ENCODE measurements at regions not wholly inside any gene's neighbourhood (a gene's known extent, or its start where the extent isn't known, plus 50 kb on each side); places are given as distances from the start of the nearest gene placed in this dataset.
A peak's percentile ranks its signal among the peaks of the same experiment; 100 is the strongest.

- no peak for DNase-seq (ENCODE audit: low read depth in 2 of 2)
These were observed 122.3 kb downstream of the RPS12 start for GRCh38 chr6:132936646-132937045.

- DNase-seq (ENCODE audit: low read depth in 2 of 2): no peak
These were observed 123.1 kb downstream of the RPS12 start for GRCh38 chr6:132937466-132937906.

GRCh38 chr6:132948889-132949288 is 134.5 kb downstream of the RPS12 start:
- DNase-seq (ENCODE audit: low read depth in 2 of 2): no peak

GRCh38 chr6:132950566-132950965 is 136.2 kb downstream of the RPS12 start:
- DNase-seq (ENCODE audit: low read depth in 2 of 2): no peak

GRCh38 chr6:132952031-132952867 is 137.9 kb downstream of the RPS12 start:
- DNase-seq (ENCODE audit: low read depth in 2 of 2): no peak

GRCh38 chr6:132952986-132953385 is 138.6 kb downstream of the RPS12 start:
- no peak for DNase-seq (ENCODE audit: low read depth in 2 of 2)

GRCh38 chr6:132954222-132954621 is 139.9 kb downstream of the RPS12 start:
- no peak for DNase-seq (ENCODE audit: low read depth in 2 of 2)

GRCh38 chr6:132954936-132955335 is 140.6 kb downstream of the RPS12 start:
- DNase-seq (ENCODE audit: low read depth in 2 of 2): no peak

GRCh38 chr6:132959639-132960326 is 145.4 kb downstream of the RPS12 start:
- no peak for DNase-seq (ENCODE audit: low read depth in 2 of 2)

- DNase-seq (ENCODE audit: low read depth in 2 of 2): no peak
These were observed 146.4 kb downstream of the RPS12 start for GRCh38 chr6:132960720-132961119.

- no peak for DNase-seq (ENCODE audit: low read depth in 2 of 2)
These were observed 146.8 kb downstream of the RPS12 start for GRCh38 chr6:132961122-132961521.

GRCh38 chr6:132961610-132962009 is 147.2 kb downstream of the RPS12 start:
- DNase-seq (ENCODE audit: low read depth in 2 of 2): no peak

GRCh38 chr6:132962936-132963868 is 148.8 kb downstream of the RPS12 start:
- DNase-seq (ENCODE audit: low read depth in 2 of 2): peak; percentile 16 to 24

GRCh38 chr6:132964101-132964867 is 149.9 kb downstream of the RPS12 start:
- no peak for DNase-seq (ENCODE audit: low read depth in 2 of 2)

- no peak for DNase-seq (ENCODE audit: low read depth in 2 of 2)
These were observed 150.6 kb downstream of the RPS12 start for GRCh38 chr6:132964868-132965382.

- no peak for DNase-seq (ENCODE audit: low read depth in 2 of 2)
These were observed 153.5 kb downstream of the RPS12 start for GRCh38 chr6:132967871-132968270.

GRCh38 chr6:132968419-132968950 is 154.1 kb downstream of the RPS12 start:
- no peak for DNase-seq (ENCODE audit: low read depth in 2 of 2)

GRCh38 chr6:132969196-132969595 is 154.8 kb downstream of the RPS12 start:
- DNase-seq (ENCODE audit: low read depth in 2 of 2): no peak

GRCh38 chr6:132971676-132972075 is 157.3 kb downstream of the RPS12 start:
- no peak for DNase-seq (ENCODE audit: low read depth in 2 of 2)

GRCh38 chr6:132972254-132972653 is 157.9 kb downstream of the RPS12 start:
- DNase-seq (ENCODE audit: low read depth in 2 of 2): no peak

- no peak for DNase-seq (ENCODE audit: low read depth in 2 of 2)
These were observed 158.6 kb downstream of the RPS12 start for GRCh38 chr6:132972971-132973370.
